ENCODE measurements at regions not wholly inside any gene's neighbourhood (a gene's known extent, or its start where the extent isn't known, plus 50 kb on each side); places are given as distances from the start of the nearest gene placed in this dataset.
"Not testable (repeated sequence)": the region's sequence is repeated elsewhere in the genome, so short reads cannot be mapped to it uniquely, and the experiment has no call there.

DNA sequence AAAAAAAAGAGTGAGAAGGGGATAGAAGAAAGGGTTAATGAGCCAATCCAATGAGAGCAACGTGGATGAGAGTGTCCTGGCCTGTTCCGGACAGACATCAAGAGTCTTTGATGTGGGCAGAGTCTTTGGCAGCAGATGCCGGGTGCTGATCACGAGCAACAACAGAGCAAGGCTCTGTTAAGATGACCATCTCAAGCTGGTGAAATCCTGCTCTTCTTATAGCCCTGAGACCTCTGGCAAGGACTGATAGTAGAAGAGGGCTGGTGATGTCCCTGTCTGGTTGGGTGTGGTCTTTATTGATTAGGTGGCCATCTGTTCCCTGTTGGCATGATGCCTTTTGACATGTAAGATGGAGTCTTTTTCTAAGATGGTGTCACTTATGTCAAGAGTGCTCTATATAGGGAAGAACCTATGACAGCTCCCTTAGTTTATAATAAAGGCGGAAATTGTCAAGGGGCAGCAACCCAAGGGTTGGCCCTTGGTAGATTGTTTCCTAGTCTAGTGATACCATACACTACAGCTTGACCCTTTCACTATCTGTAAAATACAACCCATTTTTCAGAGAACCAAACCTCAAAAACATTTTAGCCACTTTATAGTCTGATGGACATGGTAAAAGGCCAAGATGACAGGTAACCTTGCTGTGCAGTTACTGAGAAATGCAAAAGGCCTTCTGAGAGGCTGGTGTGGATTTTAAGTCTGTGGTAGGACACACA, 313.3 kb downstream of the BCL2L11 start:
- H3K27ac ChIP-seq (ENCODE audit: insufficient read depth, low read length); ATAC-seq (ENCODE audit: low read depth); POLR2A ChIA-PET (ENCODE audit: unreplicated experiment); dilution Hi-C loops (cut with HindIII; ENCODE audit: low sequenced_read_pairs, unreplicated experiment); H4K91ac ChIP-seq (ENCODE audit: insufficient read depth, low read depth, low read length); H2AK5ac ChIP-seq (ENCODE audit: low read depth, low read length); H3K14ac ChIP-seq (replicated peaks; ENCODE audit: low read depth, low read length); H3K56ac ChIP-seq (ENCODE audit: extremely low read depth, insufficient read depth, low read length); H2AK9ac ChIP-seq (replicated peaks; ENCODE audit: low read depth, low read length, poor library complexity); CTCF ChIA-PET; H4K5ac ChIP-seq (ENCODE audit: low read depth, low read length); in situ Hi-C loops (cut with MboI; ENCODE audit: low sequenced_read_pairs); H3K79me1 ChIP-seq (ENCODE audit: low read depth in 1 of 2, low read length in 2 of 2); BruUV-seq (replicated peaks); H2BK5ac ChIP-seq (ENCODE audit: low read depth, low read length, poor library complexity, severe bottlenecking); H3K9me1 ChIP-seq (ENCODE audit: insufficient read depth, low read length); H3K4me1 ChIP-seq (ENCODE audit: control insufficient read depth, insufficient read depth, low read length); H3K9me3 ChIP-seq (ENCODE audit: control insufficient read depth, insufficient read depth, low read length); H3K23ac ChIP-seq (ENCODE audit: low read depth, low read length); H3K18ac ChIP-seq (ENCODE audit: low read depth, low read length); H4K8ac ChIP-seq (ENCODE audit: low read depth in 2 of 2, low read length in 2 of 2); H3K4me2 ChIP-seq (ENCODE audit: low read depth, low read length); H2BK15ac ChIP-seq (ENCODE audit: low read depth, low read length); H3K9ac ChIP-seq (ENCODE audit: low read depth, low read length); H2BK20ac ChIP-seq (ENCODE audit: low read depth, low read length); H3K4me3 ChIP-seq (ENCODE audit: insufficient read depth, low read depth, low read length); H3K27me3 ChIP-seq (ENCODE audit: control insufficient read depth, insufficient read depth, low read length); H2AFZ ChIP-seq (replicated peaks; ENCODE audit: low read length, poor library complexity); H3K36me3 ChIP-seq (ENCODE audit: control insufficient read depth, insufficient read depth, low read length); intact Hi-C loops (cut with micrococcal nuclease); H3K4ac ChIP-seq (ENCODE audit: low read depth, low read length); H2BK120ac ChIP-seq (ENCODE audit: low read depth, low read length): not testable (repeated sequence)
- H4K20me1 ChIP-seq (ENCODE audit: insufficient read depth, low read length), result peaks cover 38% of the 10 kb centered on the region
- WGBS, 2 experiments (ENCODE audit: extremely low coverage in 2 of 2, insufficient read length in 1 of 2), result no CpG with 5 or more reads among the region's 5 CpGs
- DNase-seq, result peak; percentile 1

GRCh38 chr2:111434608-111434939, 313.9 kb downstream of the BCL2L11 start:
- H3K36me3 ChIP-seq (ENCODE audit: control insufficient read depth, insufficient read depth, low read length); H4K5ac ChIP-seq (ENCODE audit: low read depth, low read length); H2BK120ac ChIP-seq (ENCODE audit: low read depth, low read length); H3K9me1 ChIP-seq (ENCODE audit: insufficient read depth, low read length); H2AK5ac ChIP-seq (ENCODE audit: low read depth, low read length); dilution Hi-C loops (cut with HindIII; ENCODE audit: low sequenced_read_pairs, unreplicated experiment); H3K23ac ChIP-seq (ENCODE audit: low read depth, low read length); intact Hi-C loops (cut with micrococcal nuclease); H3K4ac ChIP-seq (ENCODE audit: low read depth, low read length); H2AFZ ChIP-seq (replicated peaks; ENCODE audit: low read length, poor library complexity); H4K8ac ChIP-seq (ENCODE audit: low read depth in 2 of 2, low read length in 2 of 2); H3K9ac ChIP-seq (ENCODE audit: low read depth, low read length); H2AK9ac ChIP-seq (replicated peaks; ENCODE audit: low read depth, low read length, poor library complexity); H3K4me3 ChIP-seq (ENCODE audit: insufficient read depth, low read depth, low read length); CTCF ChIA-PET; H3K27ac ChIP-seq (ENCODE audit: insufficient read depth, low read length); H2BK5ac ChIP-seq (ENCODE audit: low read depth, low read length, poor library complexity, severe bottlenecking); ATAC-seq (ENCODE audit: low read depth); H3K27me3 ChIP-seq (ENCODE audit: control insufficient read depth, insufficient read depth, low read length); H2BK15ac ChIP-seq (ENCODE audit: low read depth, low read length); H4K91ac ChIP-seq (ENCODE audit: insufficient read depth, low read depth, low read length); H3K18ac ChIP-seq (ENCODE audit: low read depth, low read length); POLR2A ChIA-PET (ENCODE audit: unreplicated experiment); H3K4me2 ChIP-seq (ENCODE audit: low read depth, low read length); H3K4me1 ChIP-seq (ENCODE audit: control insufficient read depth, insufficient read depth, low read length); BruUV-seq (replicated peaks); H2BK20ac ChIP-seq (ENCODE audit: low read depth, low read length); H3K14ac ChIP-seq (replicated peaks; ENCODE audit: low read depth, low read length); H3K79me1 ChIP-seq (ENCODE audit: low read depth in 1 of 2, low read length in 2 of 2); H3K9me3 ChIP-seq (ENCODE audit: control insufficient read depth, insufficient read depth, low read length); in situ Hi-C loops (cut with MboI; ENCODE audit: low sequenced_read_pairs); DNase-seq; H3K56ac ChIP-seq (ENCODE audit: extremely low read depth, insufficient read depth, low read length): not testable (repeated sequence)
- no CpG with 5 or more reads among the region's 4 CpGs for WGBS, 2 experiments (ENCODE audit: extremely low coverage in 2 of 2, insufficient read length in 1 of 2)
- H4K20me1 ChIP-seq (ENCODE audit: insufficient read depth, low read length), result peaks cover 34% of the 10 kb centered on the region
